ENCODE measurements at regions not wholly inside any gene's neighbourhood (a gene's known extent, or its start where the extent isn't known, plus 50 kb on each side); places are given as distances from the start of the nearest gene placed in this dataset.
"Not testable (repeated sequence)": the region's sequence is repeated elsewhere in the genome, so short reads cannot be mapped to it uniquely, and the experiment has no call there.

GRCh38 chr13:109702030-109702597 lies 84.3 kb downstream of the IRS2 start:
- H3K27me3 ChIP-seq; intact Hi-C loops (cut with DNase I); DNase-seq; ATAC-seq; H3K27ac ChIP-seq; H3K4me3 ChIP-seq; H3K36me3 ChIP-seq; H3K9me3 ChIP-seq: not testable (repeated sequence)
- peaks cover 21% of the 10 kb centered on the region for H3K4me1 ChIP-seq

GRCh38 chr13:109700176-109700575 lies 86.2 kb downstream of the IRS2 start:
- Histone ChIP-seq H3K36me3 (no peaks in the 10 kb centered on the region), H3K4me1 (peaks cover 16% of the 10 kb centered on the region), H3K27ac (peak overlapping the region; percentile 12), H3K9me3 (no peaks in the 10 kb centered on the region), H3K27me3 (no peaks in the 10 kb centered on the region), H3K4me3 (no peak overlapping the region)
- no peak for TF ChIP-seq CTCF (IDR thresholded peaks at IDR 0.05)
- ATAC-seq (peak; percentile 81), DNase-seq (peak; percentile 81)
- intact Hi-C loops (cut with DNase I) = no loop called here

- Histone ChIP-seq H3K27me3 (no peaks in the 10 kb centered on the region), H3K4me1 (peaks cover 12% of the 10 kb centered on the region), H3K36me3 (no peaks in the 10 kb centered on the region), H3K4me3 (no peak overlapping the region), H3K27ac (peak overlapping the region; percentile 12), H3K9me3 (no peaks in the 10 kb centered on the region)
- ATAC-seq (no peak), DNase-seq (no peak)
- TF ChIP-seq CTCF (IDR thresholded peaks at IDR 0.05) = no peak
- intact Hi-C loops (cut with DNase I) = no loop called here
Measured at GRCh38 chr13:109699628-109700071, 86.7 kb downstream of the IRS2 start.

- intact Hi-C loops (cut with DNase I) = no loop called here
- Histone ChIP-seq H3K27me3 (no peaks in the 10 kb centered on the region), H3K4me3 (no peak overlapping the region), H3K36me3 (no peaks in the 10 kb centered on the region), H3K4me1 (peaks cover 12% of the 10 kb centered on the region), H3K9me3 (no peaks in the 10 kb centered on the region), H3K27ac (no peak overlapping the region)
- DNase-seq (no peak), ATAC-seq (no peak)
- no peak for TF ChIP-seq CTCF (IDR thresholded peaks at IDR 0.05)
Measured at GRCh38 chr13:109698779-109699178, 87.6 kb downstream of the IRS2 start.

GRCh38 chr13:109697936-109698335 lies 88.4 kb downstream of the IRS2 start:
- no peaks in the 10 kb centered on the region for H3K36me3 ChIP-seq
- H3K4me1 ChIP-seq = peaks cover 12% of the 10 kb centered on the region
- no peak for ATAC-seq
- H3K27me3 ChIP-seq = no peaks in the 10 kb centered on the region
- no peak for TF ChIP-seq CTCF (IDR thresholded peaks at IDR 0.05)
- no peak overlapping the region for H3K4me3 ChIP-seq
- intact Hi-C loops (cut with DNase I) = no loop called here
- H3K9me3 ChIP-seq = no peaks in the 10 kb centered on the region
- H3K27ac ChIP-seq = no peak overlapping the region
- no peak for DNase-seq

GRCh38 chr13:109695402-109696190 lies 90.8 kb downstream of the IRS2 start:
- intact Hi-C loops (cut with DNase I) = no loop called here
- no peaks in the 10 kb centered on the region for H3K9me3 ChIP-seq
- DNase-seq = no peak
- H3K27me3 ChIP-seq = no peaks in the 10 kb centered on the region
- no peak overlapping the region for H3K4me3 ChIP-seq
- no peak for TF ChIP-seq CTCF (IDR thresholded peaks at IDR 0.05)
- ATAC-seq = no peak
- peaks cover 12% of the 10 kb centered on the region for H3K4me1 ChIP-seq
- no peak overlapping the region for H3K27ac ChIP-seq
- no peaks in the 10 kb centered on the region for H3K36me3 ChIP-seq

Measured in upper lobe of right lung (tissue), 1 donor.